Stomach (tissue), 8 donors: ENCODE measurements at regions not wholly inside any gene's neighbourhood (a gene's known extent, or its start where the extent isn't known, plus 50 kb on each side); places are given as distances from the start of the nearest gene placed in this dataset.

Experiments
- DNase-seq, 2 donors: peaks; one replicate each; pipeline versions ENCODE4 v3.0.0 to v3.0.0-alpha.2; 2013 to 2019
- H3K27ac ChIP-seq, 5 donors: fragments of 200-600 bp in 4 of 5; sonication (generic) in 4 of 5; one replicate each; pipeline ENCODE4 v1.5.1; 2013 to 2019; ENCODE audit warnings: mild to moderate bottlenecking in 1 of 5, moderate library complexity in 1 of 5
- H3K27me3 ChIP-seq, 3 donors: fragments of 200-600 bp; sonication (generic); one replicate each; pipeline ENCODE4 v1.5.1; 2017 to 2019; ENCODE audit warnings: mixed run types in 1 of 3
- H3K36me3 ChIP-seq, 4 donors: fragments of 200-600 bp; sonication (generic); 1 replicate in 3 of 4; 2 replicates in 1 of 4; pipeline ENCODE4 v1.5.1; 2016 to 2019
- H3K4me1 ChIP-seq, 4 donors: fragments of 200-600 bp; sonication (generic); one replicate each; pipeline ENCODE4 v1.5.1; 2016 to 2019
- H3K4me3 ChIP-seq, 4 donors: fragments of 200-600 bp; sonication (generic) in 3 of 4; one replicate each; pipeline ENCODE4 v1.5.1; 2016 to 2019; ENCODE audit warnings: mild to moderate bottlenecking in 1 of 4
- H3K9me3 ChIP-seq, 4 donors: fragments of 200-600 bp; sonication (generic); one replicate each; pipeline ENCODE4 v1.5.1; 2016 to 2019
- CTCF ChIP-seq, 7 experiments: fragments of 450-650 bp in 4 of 7; fragments of 200-600 bp in 3 of 7; sonication (generic) in 3 of 7; IDR thresholded peaks; one replicate each; pipeline ENCODE4 v1.5.1; 2016 to 2019; ENCODE audit warnings: antibody characterized with exemption in 7 of 7, control low read depth in 2 of 7, mild to moderate bottlenecking in 1 of 7
- EP300 ChIP-seq: sonication (generic); formaldehyde crosslinking; IDR thresholded peaks from one replicate; pipeline ENCODE4 v1.6.1; 2017; ENCODE audit warnings: antibody characterized with exemption
- POLR2A ChIP-seq, 4 donors: fragments of 450-650 bp; IDR thresholded peaks; one replicate each; pipeline ENCODE4 v1.6.1; 2016; ENCODE audit warnings: antibody characterized with exemption in 4 of 4, control low read depth in 2 of 4, mild to moderate bottlenecking in 1 of 4, moderate library complexity in 1 of 4
- POLR2AphosphoS5 ChIP-seq, 3 donors: sonication (generic); formaldehyde crosslinking; IDR thresholded peaks; one replicate each; pipeline ENCODE4 v1.6.1; 2016; ENCODE audit warnings: antibody characterized with exemption in 3 of 3
- WGBS, 5 donors: extraction: QIAGEN DNeasy Blood & Tissue Kit in 3 of 5; methylation state at CpG; one replicate each; pipeline versions ENCODE4 v1.1.5 to v1.1.7; 2013 to 2018; 5-methylcytosine and 5-hydroxymethylcytosine counted together
- intact Hi-C: fragments of 100-400 bp; cut with DNase I; formaldehyde crosslinking; loops from one replicate; pipeline ENCODE4 v1.15.1; 2023; ENCODE audit warnings: low total_unique reads
- donor health status: healthy with polysubstance abuse.
- donor health status: Bipolar disorder and iron deficiency.
- donor health status: healthy.

GRCh38 chr14:58801086-58801485 is 163.3 kb downstream of the DACT1 start:
- no peak for TF ChIP-seq EP300
- no peak for TF ChIP-seq POLR2AphosphoS5 (IDR thresholded peaks at IDR 0.05)
- TF ChIP-seq POLR2A (IDR thresholded peaks at IDR 0.05), result no peak
- no peak for TF ChIP-seq CTCF (IDR thresholded peaks at IDR 0.05)
- no peak for DNase-seq
- intact Hi-C loops, result no loop called here

GRCh38 chr14:58805057-58805456 is 167.3 kb downstream of the DACT1 start:
- Histone ChIP-seq H3K27me3 (no peaks in the 10 kb centered on the region), H3K9me3 (no peaks in the 10 kb centered on the region), H3K4me3 (no peak overlapping the region), H3K36me3 (no peaks in the 10 kb centered on the region), H3K4me1 (peaks cover 6 to 32% (median 10%) of the 10 kb centered on the region in 4 donors), H3K27ac (no peak overlapping the region)
- 49 to 75% (median 57%) methylated on average over 4 of the region's 4 CpGs for WGBS, 5 donors
- TF ChIP-seq POLR2AphosphoS5 (IDR thresholded peaks at IDR 0.05) (no peak), CTCF (IDR thresholded peaks at IDR 0.05) (no peak), POLR2A (IDR thresholded peaks at IDR 0.05) (no peak), EP300 (no peak)
- peak in 1 of 2 donors; percentile 72 for DNase-seq
- intact Hi-C loops, result no loop called here

More at GRCh38 chr14:58801086-58801485, 163.3 kb downstream of the DACT1 start:
- no peak overlapping the region for H3K27ac ChIP-seq
- no peaks in the 10 kb centered on the region for H3K36me3 ChIP-seq
- H3K4me3 ChIP-seq, result no peak overlapping the region
- H3K27me3 ChIP-seq, result no peaks in the 10 kb centered on the region
- H3K9me3 ChIP-seq, result no peaks in the 10 kb centered on the region
- H3K4me1 ChIP-seq, result peaks cover 0 to 18% (median 3%) of the 10 kb centered on the region in 4 donors

- Histone ChIP-seq H3K27me3 (no peaks in the 10 kb centered on the region), H3K36me3 (no peaks in the 10 kb centered on the region), H3K4me3 (no peak overlapping the region), H3K27ac (no peak overlapping the region), H3K9me3 (no peaks in the 10 kb centered on the region), H3K4me1 (peaks cover 6 to 32% (median 10%) of the 10 kb centered on the region in 4 donors)
- TF ChIP-seq CTCF (IDR thresholded peaks at IDR 0.05) (no peak), POLR2AphosphoS5 (IDR thresholded peaks at IDR 0.05) (no peak), EP300 (no peak), POLR2A (IDR thresholded peaks at IDR 0.05) (no peak)
- intact Hi-C loops, result no loop called here
- 36 to 51% (median 41%) methylated on average over 6 of the region's 6 CpGs for WGBS, 5 donors
- DNase-seq, result peak in 1 of 2 donors; percentile 84
Measured at GRCh38 chr14:58805605-58806409, 168.0 kb downstream of the DACT1 start.

- H3K9me3 ChIP-seq, result no peaks in the 10 kb centered on the region
- H3K36me3 ChIP-seq, result no peaks in the 10 kb centered on the region
- DNase-seq, result no peak
- TF ChIP-seq EP300 (no peak), POLR2A (IDR thresholded peaks at IDR 0.05) (no peak), CTCF (IDR thresholded peaks at IDR 0.05) (no peak), POLR2AphosphoS5 (IDR thresholded peaks at IDR 0.05) (no peak)
- no peak overlapping the region for H3K27ac ChIP-seq
- no peaks in the 10 kb centered on the region for H3K27me3 ChIP-seq
- peaks cover 6 to 32% (median 10%) of the 10 kb centered on the region in 4 donors for H3K4me1 ChIP-seq
- intact Hi-C loops, result no loop called here
- no peak overlapping the region for H3K4me3 ChIP-seq
Measured at GRCh38 chr14:58807191-58807590, 169.4 kb downstream of the DACT1 start.
